ENCODE measurements at regions not wholly inside any gene's neighbourhood (a gene's known extent, or its start where the extent isn't known, plus 50 kb on each side); places are given as distances from the start of the nearest gene placed in this dataset.

- H3K4me1 Mint-ChIP-seq = peaks cover 3% of the 10 kb centered on the region; the same call in 2 of the 3 replicates
- H3K4me3 ChIP-seq = no peak overlapping the region
- TF ChIP-seq CTCF (conservative IDR thresholded peaks at IDR 0.05; ENCODE audit: low read depth in 2 of 2) (peak; percentile 97 to 98), REST (IDR thresholded peaks at IDR 0.05; ENCODE audit: unreplicated experiment) (no peak), CREB1 (CRISPR knock-in tag; IDR thresholded peaks at IDR 0.05; ENCODE audit: low read depth) (no peak), EZH2 (IDR thresholded peaks at IDR 0.05; ENCODE audit: low read depth, unreplicated experiment) (no peak), EZH2phosphoT487 (IDR thresholded peaks at IDR 0.05; ENCODE audit: unreplicated experiment) (no peak)
- H3K27me3 Mint-ChIP-seq (ENCODE audit: insufficient read depth, low read depth, poor library complexity) = peaks cover 4% of the 10 kb centered on the region
- no peaks in the 10 kb centered on the region for H3K9me3 Mint-ChIP-seq
- H2AFZ ChIP-seq = 0 out of 2 replicates have a peak overlapping the region, but pooled peaks have one; percentile 57
- H3K36me3 Mint-ChIP-seq (ENCODE audit: low read depth) = no peaks in the 10 kb centered on the region
- no peak overlapping the region for H3K4me2 ChIP-seq
- no peaks in the 10 kb centered on the region for H3K79me2 ChIP-seq (replicated peaks; ENCODE audit: insufficient read depth)
- no peaks in the 10 kb centered on the region for H4K20me1 ChIP-seq (replicated peaks; ENCODE audit: insufficient read depth)
- no peak overlapping the region for H3K27ac ChIP-seq (ENCODE audit: low read depth)
- H3K9me2 ChIP-seq (ENCODE audit: insufficient read depth) = no peaks in the 10 kb centered on the region
- no peaks in the 10 kb centered on the region for H3K4me1 ChIP-seq (ENCODE audit: insufficient read depth)
- H3K4me3 Mint-ChIP-seq = no peak overlapping the region
- ATAC-seq (peak; percentile 98), DNase-seq (ENCODE audit: low spot score) (peak; percentile 78)
- H3K27me3 ChIP-seq (ENCODE audit: insufficient read depth) = no peaks in the 10 kb centered on the region
- no peaks in the 10 kb centered on the region for H3F3A ChIP-seq (replicated peaks; ENCODE audit: low read depth)
- H3K36me3 ChIP-seq (ENCODE audit: insufficient read depth) = no peaks in the 10 kb centered on the region
- no peak overlapping the region for H3K27ac Mint-ChIP-seq
Observed at GRCh38 chr10:62594093-62594520, 210.4 kb upstream of the ADO start.

GRCh38 chr10:62597226-62597625, 207.3 kb upstream of the ADO start:
- no peak overlapping the region for H3K4me2 ChIP-seq
- no peak overlapping the region for H3K27ac ChIP-seq (ENCODE audit: low read depth)
- Mint-ChIP-seq H3K9me3 (peaks cover 2% of the 10 kb centered on the region; the same call in 1 of the 3 replicates), H3K36me3 (ENCODE audit: low read depth) (no peaks in the 10 kb centered on the region), H3K27ac (no peak overlapping the region), H3K4me1 (peaks cover 3% of the 10 kb centered on the region; the same call in 2 of the 3 replicates), H3K4me3 (no peak overlapping the region), H3K27me3 (ENCODE audit: insufficient read depth, low read depth, poor library complexity) (peaks cover 4% of the 10 kb centered on the region)
- no peaks in the 10 kb centered on the region for H3K79me2 ChIP-seq (replicated peaks; ENCODE audit: insufficient read depth)
- H4K20me1 ChIP-seq (replicated peaks; ENCODE audit: insufficient read depth) = no peaks in the 10 kb centered on the region
- H3K4me3 ChIP-seq = no peak overlapping the region
- DNase-seq (ENCODE audit: low spot score) (no peak), ATAC-seq (no peak)
- no peaks in the 10 kb centered on the region for H3K4me1 ChIP-seq (ENCODE audit: insufficient read depth)
- H2AFZ ChIP-seq = no peak overlapping the region
- no peaks in the 10 kb centered on the region for H3K9me2 ChIP-seq (ENCODE audit: insufficient read depth)
- H3K27me3 ChIP-seq (ENCODE audit: insufficient read depth) = no peaks in the 10 kb centered on the region
- H3K36me3 ChIP-seq (ENCODE audit: insufficient read depth) = no peaks in the 10 kb centered on the region
- no peaks in the 10 kb centered on the region for H3F3A ChIP-seq (replicated peaks; ENCODE audit: low read depth)
- no peak for TF ChIP-seq REST (IDR thresholded peaks at IDR 0.05; ENCODE audit: unreplicated experiment)
- TF ChIP-seq POLR2AphosphoS5 (IDR thresholded peaks at IDR 0.05; ENCODE audit: low read depth) = no peak
- no peak for TF ChIP-seq EZH2phosphoT487 (IDR thresholded peaks at IDR 0.05; ENCODE audit: unreplicated experiment)
- no peak for TF ChIP-seq CREB1 (CRISPR knock-in tag; IDR thresholded peaks at IDR 0.05; ENCODE audit: low read depth)
- no peak for TF ChIP-seq CTCF (conservative IDR thresholded peaks at IDR 0.05; ENCODE audit: low read depth in 2 of 2)
